ENCODE measurements at regions not wholly inside any gene's neighbourhood (a gene's known extent, or its start where the extent isn't known, plus 50 kb on each side); places are given as distances from the start of the nearest gene placed in this dataset.

DNA sequence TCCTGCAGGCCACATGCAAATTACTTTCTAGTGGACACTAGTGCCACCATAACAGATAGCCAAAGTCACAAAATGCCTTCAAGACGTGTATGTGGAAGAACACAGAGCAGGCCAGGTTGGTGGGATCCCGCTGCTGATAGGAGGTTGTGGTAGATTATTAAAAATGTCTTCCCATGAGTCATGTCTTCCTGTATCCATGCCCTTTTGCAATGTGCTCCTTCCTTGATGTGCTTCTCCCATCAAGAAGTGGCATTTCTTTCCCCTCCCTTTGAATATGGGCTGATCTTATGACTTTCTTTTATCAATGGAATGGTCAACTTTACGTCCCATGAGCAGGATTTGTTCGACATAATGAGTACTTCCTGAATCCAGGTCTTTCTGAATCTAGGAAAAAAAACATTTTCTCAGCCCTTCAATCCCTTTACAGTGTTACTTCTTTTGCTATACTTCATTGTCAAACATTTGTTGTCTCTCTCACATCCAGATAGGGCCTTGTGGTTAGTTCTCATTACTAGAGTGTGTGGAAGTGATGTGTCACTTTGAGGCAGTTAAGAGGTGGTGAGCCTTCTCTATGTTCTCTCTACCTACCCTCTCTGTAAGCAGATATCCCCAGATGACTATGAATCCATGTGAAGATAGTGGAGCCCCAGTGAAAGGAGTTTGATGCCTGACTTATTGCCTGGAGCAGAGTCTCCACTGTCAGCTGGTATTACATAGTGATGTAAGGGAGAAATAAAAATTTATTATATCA, 519.2 kb upstream of the DIPK2B start:
- TF ChIP-seq BHLHE40 (IDR thresholded peaks at IDR 0.05; ENCODE audit: low read depth, low read length) (no peak), MXI1 (IDR thresholded peaks at IDR 0.05; ENCODE audit: borderline replicate concordance, low read depth, low read length) (no peak), CHD1 (IDR thresholded peaks at IDR 0.05; ENCODE audit: low read depth, low read length) (no peak), RCOR1 (IDR thresholded peaks at IDR 0.05; ENCODE audit: insufficient replicate concordance, low read length) (no peak), MAZ (IDR thresholded peaks at IDR 0.05; ENCODE audit: borderline replicate concordance, low read depth, low read length) (no peak), MAFK (IDR thresholded peaks at IDR 0.05; ENCODE audit: low read depth, low read length) (no peak), SMC3 (IDR thresholded peaks at IDR 0.05; ENCODE audit: low read depth, low read length) (no peak), CEBPB (IDR thresholded peaks at IDR 0.05; ENCODE audit: low read depth, low read length) (no peak), NFE2L2 (IDR thresholded peaks at IDR 0.05; ENCODE audit: low read depth, low read length) (no peak), RFX5 (IDR thresholded peaks at IDR 0.05; ENCODE audit: low read depth, low read length) (no peak), RAD21 (IDR thresholded peaks at IDR 0.05; ENCODE audit: low read length) (no peak), ELK1 (IDR thresholded peaks at IDR 0.05; ENCODE audit: borderline replicate concordance, low read depth, low read length) (no peak)
- TF ChIP-seq, protein P1, sequence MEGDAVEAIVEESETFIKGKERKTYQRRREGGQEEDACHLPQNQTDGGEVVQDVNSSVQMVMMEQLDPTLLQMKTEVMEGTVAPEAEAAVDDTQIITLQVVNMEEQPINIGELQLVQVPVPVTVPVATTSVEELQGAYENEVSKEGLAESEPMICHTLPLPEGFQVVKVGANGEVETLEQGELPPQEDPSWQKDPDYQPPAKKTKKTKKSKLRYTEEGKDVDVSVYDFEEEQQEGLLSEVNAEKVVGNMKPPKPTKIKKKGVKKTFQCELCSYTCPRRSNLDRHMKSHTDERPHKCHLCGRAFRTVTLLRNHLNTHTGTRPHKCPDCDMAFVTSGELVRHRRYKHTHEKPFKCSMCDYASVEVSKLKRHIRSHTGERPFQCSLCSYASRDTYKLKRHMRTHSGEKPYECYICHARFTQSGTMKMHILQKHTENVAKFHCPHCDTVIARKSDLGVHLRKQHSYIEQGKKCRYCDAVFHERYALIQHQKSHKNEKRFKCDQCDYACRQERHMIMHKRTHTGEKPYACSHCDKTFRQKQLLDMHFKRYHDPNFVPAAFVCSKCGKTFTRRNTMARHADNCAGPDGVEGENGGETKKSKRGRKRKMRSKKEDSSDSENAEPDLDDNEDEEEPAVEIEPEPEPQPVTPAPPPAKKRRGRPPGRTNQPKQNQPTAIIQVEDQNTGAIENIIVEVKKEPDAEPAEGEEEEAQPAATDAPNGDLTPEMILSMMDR (conservative IDR thresholded peaks at IDR 0.05; ENCODE audit: low read depth, low read length), result no peak
- Histone ChIP-seq H3K18ac (ENCODE audit: low read depth, low read length) (peak overlapping the region; percentile 59; the same call in 1 of the 2 replicates), H3K4ac (ENCODE audit: low read depth, low read length) (peak overlapping the region; percentile 3; the same call in 1 of the 2 replicates), H2AFZ (replicated peaks; ENCODE audit: low read length, poor library complexity) (no peak overlapping the region), H2AK5ac (ENCODE audit: low read depth, low read length) (0 out of 2 replicates have a peak overlapping the region, but pooled peaks have one; percentile 13), H2BK5ac (ENCODE audit: low read depth, low read length, poor library complexity, severe bottlenecking) (no peak overlapping the region), H3K4me2 (ENCODE audit: low read depth, low read length) (no peak overlapping the region), H3K9ac (ENCODE audit: low read depth, low read length) (no peak overlapping the region), H2BK15ac (ENCODE audit: low read depth, low read length) (peak overlapping the region; percentile 85; the same call in 1 of the 3 replicates), H4K8ac (ENCODE audit: low read depth in 2 of 2, low read length in 2 of 2) (0 out of 4 replicates have a peak overlapping the region, but pooled peaks of 1 of the 2 experiments have one; percentile 20), H4K20me1 (ENCODE audit: insufficient read depth, low read length) (no peaks in the 10 kb centered on the region), H3K9me1 (ENCODE audit: insufficient read depth, low read length) (no peaks in the 10 kb centered on the region), H3K56ac (ENCODE audit: extremely low read depth, insufficient read depth, low read length) (no peak overlapping the region), H3K27ac (ENCODE audit: insufficient read depth, low read length) (no peak overlapping the region), H4K91ac (ENCODE audit: insufficient read depth, low read depth, low read length) (no peak overlapping the region), H3K27me3 (ENCODE audit: control insufficient read depth, insufficient read depth, low read length) (no peaks in the 10 kb centered on the region), H3K9me3 (ENCODE audit: control insufficient read depth, insufficient read depth, low read length) (no peaks in the 10 kb centered on the region), H2AK9ac (replicated peaks; ENCODE audit: low read depth, low read length, poor library complexity) (no peak overlapping the region), H2BK20ac (ENCODE audit: low read depth, low read length) (peak overlapping the region; percentile 54; the same call in 1 of the 2 replicates), H2BK120ac (ENCODE audit: low read depth, low read length) (0 out of 2 replicates have a peak overlapping the region, but pooled peaks have one; percentile 40), H3K4me3 (ENCODE audit: insufficient read depth, low read depth, low read length) (no peak overlapping the region), H3K36me3 (ENCODE audit: control insufficient read depth, insufficient read depth, low read length) (no peaks in the 10 kb centered on the region), H3K79me1 (ENCODE audit: low read depth in 1 of 2, low read length in 2 of 2) (no peaks in the 10 kb centered on the region), H3K14ac (replicated peaks; ENCODE audit: low read depth, low read length) (0 out of 2 replicates have a peak overlapping the region, but pooled peaks have one; percentile 32), H3K23ac (ENCODE audit: low read depth, low read length) (no peak overlapping the region), H3K4me1 (ENCODE audit: control insufficient read depth, insufficient read depth, low read length) (no peaks in the 10 kb centered on the region; the same call in 1 of the 2 replicates), H4K5ac (ENCODE audit: low read depth, low read length) (no peak overlapping the region)
- intact Hi-C loops (cut with micrococcal nuclease) (no loop called here), dilution Hi-C loops (cut with HindIII; ENCODE audit: low sequenced_read_pairs, unreplicated experiment) (no loop called here), in situ Hi-C loops (cut with MboI; ENCODE audit: low sequenced_read_pairs) (no loop called here)
- no TSS peak for BruUV-seq (replicated peaks)
- no CpG with 5 or more reads among the region's 4 CpGs for WGBS, 2 experiments (ENCODE audit: extremely low coverage in 2 of 2, insufficient read length in 1 of 2)
- ChIA-PET POLR2A (ENCODE audit: unreplicated experiment) (no interaction called here), CTCF (no interaction called here)
- DNase-seq, result no peak
- ATAC-seq (ENCODE audit: low read depth), result no peak

All from IMR-90 (cell line).